HepG2 (cell line): ENCODE measurements at regions not wholly inside any gene's neighbourhood (a gene's known extent, or its start where the extent isn't known, plus 50 kb on each side); places are given as distances from the start of the nearest gene placed in this dataset.

Source experiments
- DR1 ChIP-seq: sonication (generic); formaldehyde crosslinking; IDR thresholded peaks from 2 replicates; pipeline ENCODE4 v1.8.0; 2021; ENCODE audit warnings: mild to moderate bottlenecking, missing genetic modification reagents, inconsistent platforms
- NFKB2 ChIP-seq: sonication (generic); formaldehyde crosslinking; IDR thresholded peaks from 2 replicates; pipeline ENCODE4 v1.4.0; 2020; ENCODE audit warnings: missing genetic modification reagents, borderline replicate concordance
- RFX3 ChIP-seq: IDR thresholded peaks from 2 replicates; pipeline ENCODE4 v1.6.1; 2016; ENCODE audit warnings: missing biosample characterization, missing genetic modification reagents
- ZGPAT ChIP-seq: IDR thresholded peaks from 2 replicates; pipeline ENCODE4 v1.6.1; 2016; ENCODE audit warnings: mild to moderate bottlenecking
- ZNF609 ChIP-seq: sonication (generic); formaldehyde crosslinking; IDR thresholded peaks from 2 replicates; pipeline ENCODE4 v1.4.0; 2020; ENCODE audit warnings: mild to moderate bottlenecking, missing genetic modification reagents, borderline replicate concordance
- ZNF639 ChIP-seq: conservative IDR thresholded peaks from 2 replicates; pipeline ENCODE4 v1.6.1; 2018; ENCODE audit warnings: missing genetic modification reagents

- TF ChIP-seq ZNF609 (CRISPR knock-in tag): no peak
- TF ChIP-seq ZGPAT: no peak
- no peak for TF ChIP-seq NFKB2 (CRISPR knock-in tag)
- no peak for TF ChIP-seq ZNF639 (CRISPR knock-in tag)
- no peak for TF ChIP-seq RFX3 (CRISPR knock-in tag)
- TF ChIP-seq DR1: no peak
Measured at GRCh38 chr7:39824456-39825200, 125.4 kb upstream of the CDK13 start (continued).
